ENCODE measurements at regions not wholly inside any gene's neighbourhood (a gene's known extent, or its start where the extent isn't known, plus 50 kb on each side); places are given as distances from the start of the nearest gene placed in this dataset.

GRCh38 chr10:84822931-84823630 lies 494.7 kb downstream of the CCSER2 start:
- no peak overlapping the region for H4K91ac ChIP-seq (ENCODE audit: insufficient read length, low read depth, low read length)
- no peak for DNase-seq
- Mint-ChIP-seq H3K4me3 (no peak overlapping the region), H3K4me1 (peaks cover 8 to 14% of the 10 kb centered on the region in 2 experiments), H3K36me3 (ENCODE audit: insufficient read depth in 1 of 3, low read depth in 3 of 3) (no peaks in the 10 kb centered on the region; a peak in 1 of 7 replicates), H3K9me3 (no peaks in the 10 kb centered on the region; a peak in 1 of 5 replicates), H3K27me3 (ENCODE audit: low read depth) (no peaks in the 10 kb centered on the region), H3K27ac (no peak overlapping the region)
- H3K9ac ChIP-seq (ENCODE audit: extremely low read depth, insufficient read length, low read length): no peak overlapping the region
- H2BK15ac ChIP-seq (ENCODE audit: low read depth, low read length): no peak overlapping the region
- no peak overlapping the region for H3K14ac ChIP-seq (ENCODE audit: insufficient read depth, low read length)
- no peak overlapping the region for H2BK12ac ChIP-seq (ENCODE audit: insufficient read length, low read depth, low read length)
- H3K79me2 ChIP-seq (ENCODE audit: insufficient read depth, low read length): no peaks in the 10 kb centered on the region
- no peaks in the 10 kb centered on the region for H3K4me1 ChIP-seq (ENCODE audit: insufficient read depth, low read length)
- no peak overlapping the region for H3K4ac ChIP-seq (ENCODE audit: low read depth, low read length)
- no peak overlapping the region for H3K23ac ChIP-seq (ENCODE audit: insufficient read length, low read depth, low read length)
- H2AFZ ChIP-seq (ENCODE audit: low read length): no peak overlapping the region
- H4K8ac ChIP-seq (replicated peaks; ENCODE audit: insufficient read length, low read depth, low read length): no peak overlapping the region
- no peak overlapping the region for H2BK5ac ChIP-seq (ENCODE audit: insufficient read length, low read length)
- H3K4me2 ChIP-seq (ENCODE audit: insufficient read depth, insufficient read length, low read length): no peak overlapping the region
- H2BK120ac ChIP-seq (ENCODE audit: low read depth, low read length, poor library complexity, severe bottlenecking): no peak overlapping the region
- no peaks in the 10 kb centered on the region for H3K9me3 ChIP-seq (ENCODE audit: control insufficient read depth, low read depth, low read length)
- no peak overlapping the region for H3K56ac ChIP-seq (ENCODE audit: insufficient read length, low read depth, low read length)
- no peak overlapping the region for H4K5ac ChIP-seq (ENCODE audit: insufficient read length, low read depth, low read length)
- no CpG with 5 or more reads among the region's 3 CpGs for WGBS (ENCODE audit: extremely low coverage, insufficient read length, low lambda C conversion rate)
- H3K18ac ChIP-seq (ENCODE audit: insufficient read length, low read depth, low read length): no peak overlapping the region
- no peaks in the 10 kb centered on the region; the same call in 1 of the 2 replicates for H3K27me3 ChIP-seq (ENCODE audit: insufficient read depth, low read length)
- TF ChIP-seq, protein P1, sequence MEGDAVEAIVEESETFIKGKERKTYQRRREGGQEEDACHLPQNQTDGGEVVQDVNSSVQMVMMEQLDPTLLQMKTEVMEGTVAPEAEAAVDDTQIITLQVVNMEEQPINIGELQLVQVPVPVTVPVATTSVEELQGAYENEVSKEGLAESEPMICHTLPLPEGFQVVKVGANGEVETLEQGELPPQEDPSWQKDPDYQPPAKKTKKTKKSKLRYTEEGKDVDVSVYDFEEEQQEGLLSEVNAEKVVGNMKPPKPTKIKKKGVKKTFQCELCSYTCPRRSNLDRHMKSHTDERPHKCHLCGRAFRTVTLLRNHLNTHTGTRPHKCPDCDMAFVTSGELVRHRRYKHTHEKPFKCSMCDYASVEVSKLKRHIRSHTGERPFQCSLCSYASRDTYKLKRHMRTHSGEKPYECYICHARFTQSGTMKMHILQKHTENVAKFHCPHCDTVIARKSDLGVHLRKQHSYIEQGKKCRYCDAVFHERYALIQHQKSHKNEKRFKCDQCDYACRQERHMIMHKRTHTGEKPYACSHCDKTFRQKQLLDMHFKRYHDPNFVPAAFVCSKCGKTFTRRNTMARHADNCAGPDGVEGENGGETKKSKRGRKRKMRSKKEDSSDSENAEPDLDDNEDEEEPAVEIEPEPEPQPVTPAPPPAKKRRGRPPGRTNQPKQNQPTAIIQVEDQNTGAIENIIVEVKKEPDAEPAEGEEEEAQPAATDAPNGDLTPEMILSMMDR (conservative IDR thresholded peaks at IDR 0.05): no peak
- no peak overlapping the region for H2AK5ac ChIP-seq (ENCODE audit: insufficient read length, low read length)
- H3T11ph ChIP-seq (ENCODE audit: low read length): no peak overlapping the region
- no peaks in the 10 kb centered on the region for H3K79me1 ChIP-seq (ENCODE audit: insufficient read depth, low read depth, low read length, poor library complexity, severe bottlenecking)
- H4K20me1 ChIP-seq (ENCODE audit: control insufficient read depth, insufficient read depth, insufficient read length): no peaks in the 10 kb centered on the region
- H3K27ac ChIP-seq (ENCODE audit: insufficient read length, low read depth, low read length): no peak overlapping the region
- H3K23me2 ChIP-seq (ENCODE audit: insufficient read length, low read depth, low read length, poor library complexity, severe bottlenecking): peaks cover 2% of the 10 kb centered on the region
- no peak overlapping the region for H2BK20ac ChIP-seq (ENCODE audit: low read depth, low read length, poor library complexity, severe bottlenecking)

Data from H9 (cell line).